HG02973 (cell line): ENCODE measurements at regions not wholly inside any gene's neighbourhood (a gene's known extent, or its start where the extent isn't known, plus 50 kb on each side); places are given as distances from the start of the nearest gene placed in this dataset.

Experiments used
- ATAC-seq: cut with Tn5 transposase; IDR thresholded peaks from one replicate; pipeline ENCODE4 v1.9.1; 2021; ENCODE audit warnings: moderate library complexity; ENCODE audit not compliant: unreplicated experiment

- no peak for ATAC-seq
These were observed 64.3 kb upstream of the CCDC160 start for GRCh38 chrX:134172588-134173259.

DNA sequence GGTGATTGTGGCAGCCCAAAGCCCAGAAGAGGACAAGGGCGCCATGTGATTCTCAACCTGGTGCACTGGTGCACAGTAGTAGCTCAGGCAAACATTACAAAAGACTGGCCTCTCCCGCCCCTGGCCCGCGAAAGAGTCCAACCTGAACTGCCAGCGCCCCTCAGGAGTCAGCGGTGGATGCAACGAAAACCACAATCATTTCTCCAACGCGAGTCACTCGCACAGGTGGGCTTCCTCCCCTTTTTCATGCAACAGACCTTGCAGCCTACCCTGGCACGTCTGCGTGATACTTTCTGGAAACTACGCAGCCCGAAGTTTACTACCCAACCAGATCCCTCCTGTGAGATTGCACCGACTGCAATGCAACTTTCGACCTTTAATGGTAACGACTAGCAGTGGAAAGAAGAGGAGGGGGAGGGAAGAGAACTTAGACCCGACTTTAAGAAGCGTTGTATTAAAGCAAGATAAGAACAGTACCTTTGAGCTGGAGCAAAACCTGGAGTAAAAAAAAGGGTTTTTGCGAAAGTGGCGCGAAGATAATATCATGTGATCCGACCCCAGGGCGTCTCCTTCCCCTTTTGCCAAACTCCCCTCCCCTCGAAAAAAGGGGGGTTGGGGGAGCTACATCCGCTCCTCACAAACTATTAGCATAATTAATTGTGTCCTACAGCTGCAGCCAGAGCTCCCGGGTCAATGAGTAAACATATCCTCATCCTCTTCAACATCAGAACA lies 63.3 kb upstream of the CCDC160 start:
- ATAC-seq, result no peak

DNA sequence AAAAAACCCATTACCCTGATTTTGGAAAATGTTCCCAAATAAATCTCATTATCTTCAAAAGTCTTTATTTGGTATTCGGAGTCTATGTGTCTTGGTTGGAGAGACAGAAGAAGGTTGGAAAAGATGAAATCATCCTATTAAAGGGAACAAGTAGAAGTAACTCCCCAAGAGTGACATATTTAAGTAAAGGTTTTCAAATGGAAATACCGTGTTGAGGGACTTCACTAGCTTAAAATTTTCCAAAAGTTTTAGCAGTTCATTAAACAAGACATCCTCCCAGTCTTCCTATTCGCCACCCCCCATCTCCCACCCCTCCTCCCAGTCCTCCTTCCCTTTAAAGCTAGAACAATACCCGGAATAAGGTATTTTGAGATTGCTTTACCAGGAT lies 62.7 kb upstream of the CCDC160 start:
- no peak for ATAC-seq

- no peak for ATAC-seq
These were observed 62.1 kb upstream of the CCDC160 start for GRCh38 chrX:134174859-134175258.

- ATAC-seq, result no peak
These were observed 59.5 kb upstream of the CCDC160 start for GRCh38 chrX:134177527-134177926.

DNA sequence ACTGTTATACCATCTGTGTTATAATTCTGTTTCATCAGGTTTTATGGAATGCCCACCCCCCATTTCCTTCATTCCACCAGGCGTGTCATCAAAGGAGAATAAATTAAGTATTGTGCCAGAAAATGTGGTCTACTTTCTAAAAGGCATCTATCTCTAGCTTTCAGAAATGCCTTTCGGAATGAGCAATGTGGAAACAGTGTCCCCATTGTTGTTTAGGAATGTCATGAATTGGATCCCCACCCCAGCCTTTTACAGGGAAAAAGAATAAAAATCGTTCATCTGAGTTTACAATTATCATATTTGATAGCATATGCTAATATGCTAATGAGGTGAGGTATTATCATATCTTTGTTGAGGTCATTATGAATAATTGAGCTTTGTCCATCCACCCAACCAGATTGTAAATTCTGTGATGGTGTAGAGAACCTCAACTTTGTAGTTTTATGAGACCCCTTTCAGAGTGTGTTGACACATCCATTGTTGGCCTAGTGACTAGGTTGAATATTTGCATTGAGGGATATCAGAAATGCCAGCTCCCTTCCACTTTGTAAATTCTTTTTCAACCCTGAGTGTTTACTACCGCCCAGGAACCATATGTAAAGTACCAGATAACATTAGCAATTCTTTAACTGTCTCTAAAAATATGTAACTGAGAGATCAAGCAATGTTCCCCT lies 56.2 kb upstream of the CCDC160 start:
- no peak for ATAC-seq

GRCh38 chrX:134181275-134181660 lies 55.7 kb upstream of the CCDC160 start:
- ATAC-seq, result no peak

DNA sequence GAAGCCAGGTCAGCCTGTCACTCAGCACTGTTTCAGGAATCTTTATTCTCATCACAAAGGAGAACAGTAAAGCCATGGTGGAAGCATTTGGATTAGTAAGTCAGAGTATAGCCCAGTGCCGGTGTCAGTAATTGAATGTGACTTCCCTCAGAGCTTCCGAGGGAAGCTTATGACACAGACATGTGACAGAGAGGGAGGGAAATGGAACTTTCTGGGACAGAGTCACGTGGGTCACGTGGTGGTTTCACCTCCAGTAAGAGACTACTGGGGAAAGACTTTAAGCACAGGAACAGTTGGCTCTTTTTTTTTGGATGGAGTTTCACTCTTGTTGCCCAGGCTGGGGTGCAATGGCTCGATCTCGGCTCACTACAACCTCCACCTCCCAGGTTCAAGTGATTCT lies 53.3 kb upstream of the CCDC160 start:
- ATAC-seq, result no peak

GRCh38 chrX:134184936-134185335 lies 52.0 kb upstream of the CCDC160 start:
- ATAC-seq, result no peak

- peak; percentile 84 for ATAC-seq
These were observed 50.4 kb upstream of the CCDC160 start for GRCh38 chrX:134186362-134187121.
